Uterus (tissue), 2 donors: ENCODE measurements at regions not wholly inside any gene's neighbourhood (a gene's known extent, or its start where the extent isn't known, plus 50 kb on each side); places are given as distances from the start of the nearest gene placed in this dataset.

Experiments used
- CTCF ChIP-seq, 4 experiments: fragments of 200-600 bp in 2 of 4; fragments of 450-650 bp in 2 of 4; sonication (generic) in 2 of 4; IDR thresholded peaks; one replicate each; pipeline ENCODE4 v1.5.1; 2016 to 2019; ENCODE audit warnings: antibody characterized with exemption in 4 of 4, mild to moderate bottlenecking in 2 of 4, moderate library complexity in 1 of 4
- POLR2A ChIP-seq, 2 donors: fragments of 450-650 bp; IDR thresholded peaks; one replicate each; pipeline ENCODE4 v1.6.1; 2016; ENCODE audit warnings: antibody characterized with exemption in 2 of 2, mild to moderate bottlenecking in 1 of 2, moderate library complexity in 1 of 2

GRCh38 chr4:19844446-19844845 lies 407.3 kb upstream of the SLIT2 start:
- TF ChIP-seq CTCF (IDR thresholded peaks at IDR 0.05): no peak
- TF ChIP-seq POLR2A (IDR thresholded peaks at IDR 0.05): no peak
